NCI-H2196 treated with DMSO at 0.1 percent for 48 hours (cell line): ENCODE measurements at regions not wholly inside any gene's neighbourhood (a gene's known extent, or its start where the extent isn't known, plus 50 kb on each side); places are given as distances from the start of the nearest gene placed in this dataset.

Source experiments
- DNase-seq: peaks from one replicate; lab custom pipeline; 2025; ENCODE audit not compliant: unreplicated experiment; lab: John Stamatoyannopoulos, UW

DNA sequence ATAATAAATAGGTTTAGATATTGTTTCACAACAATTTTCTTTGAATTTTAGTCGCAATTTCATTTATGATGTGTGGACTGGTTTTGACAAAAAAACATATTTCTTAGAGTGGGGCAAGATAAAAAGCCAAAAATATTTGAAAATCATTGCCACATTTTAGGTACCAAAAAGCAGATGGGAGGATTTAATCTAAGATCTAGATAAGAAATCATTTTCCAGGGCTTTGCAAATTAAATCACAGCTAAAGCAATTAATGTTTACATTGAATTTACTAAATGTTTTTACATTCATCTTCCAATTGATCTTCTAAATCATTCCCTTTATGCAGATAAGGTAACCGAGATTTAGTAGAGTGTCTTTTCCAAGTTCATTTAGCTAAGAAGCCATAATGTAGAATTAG, 1386.0 kb upstream of the TENM4 start:
- DNase-seq = no peak

DNA sequence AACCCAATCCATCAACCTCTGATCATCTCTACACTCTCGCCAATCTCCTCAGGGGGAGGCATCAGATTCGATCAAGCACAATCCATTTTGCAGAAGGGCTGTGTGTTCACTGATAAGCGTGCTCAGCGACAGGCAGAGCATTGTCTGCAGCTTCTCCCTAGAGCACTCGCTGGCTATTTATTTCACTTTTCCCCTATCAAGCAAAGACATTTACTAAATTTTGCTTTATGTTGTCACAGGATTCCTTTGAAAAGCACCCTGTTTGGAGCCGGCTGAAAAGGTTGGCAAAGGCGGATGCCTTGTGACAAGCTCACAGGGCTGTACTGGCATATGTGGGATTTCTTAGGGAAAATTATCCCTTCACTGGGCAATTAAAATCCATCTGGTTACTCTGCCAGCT, 1381.5 kb upstream of the TENM4 start:
- DNase-seq = no peak

DNA sequence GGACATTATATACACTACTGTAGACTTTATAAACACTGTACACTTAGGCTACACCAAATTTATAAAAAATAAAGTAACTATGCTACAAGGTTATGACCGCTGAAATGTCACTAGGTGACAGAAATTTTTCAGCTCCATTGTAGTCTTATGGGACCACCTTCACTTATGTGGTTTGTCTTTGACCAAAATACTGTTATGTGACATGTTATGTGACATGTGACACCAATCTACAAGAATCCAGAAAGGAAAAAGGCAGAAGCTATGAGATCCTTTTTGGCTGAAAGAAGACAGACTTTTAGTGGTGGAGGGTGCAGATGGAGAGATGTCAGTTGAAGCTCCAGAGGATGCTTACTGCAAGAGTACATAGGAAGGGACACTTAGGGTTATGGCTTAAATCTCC, 1378.4 kb upstream of the TENM4 start:
- no peak for DNase-seq

DNA sequence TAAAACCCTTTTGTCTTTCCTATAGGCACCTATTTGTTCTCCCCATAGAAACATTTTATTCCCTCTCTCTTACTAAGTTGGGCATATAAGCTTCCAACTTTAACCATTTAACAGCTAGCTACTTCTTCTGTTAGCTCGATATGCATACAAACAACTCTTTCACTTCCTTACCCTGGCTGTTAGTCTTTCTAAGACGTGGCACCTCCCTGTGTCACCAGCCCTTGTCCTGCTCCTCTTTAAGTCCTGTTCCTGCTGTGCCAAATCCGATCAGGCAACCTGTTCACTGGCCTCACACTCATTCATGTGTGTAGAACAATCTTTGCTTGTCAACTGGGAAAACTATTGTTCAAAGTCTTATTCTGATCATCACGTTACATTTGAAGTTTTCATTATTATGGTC, 1376.1 kb upstream of the TENM4 start:
- no peak for DNase-seq

DNA sequence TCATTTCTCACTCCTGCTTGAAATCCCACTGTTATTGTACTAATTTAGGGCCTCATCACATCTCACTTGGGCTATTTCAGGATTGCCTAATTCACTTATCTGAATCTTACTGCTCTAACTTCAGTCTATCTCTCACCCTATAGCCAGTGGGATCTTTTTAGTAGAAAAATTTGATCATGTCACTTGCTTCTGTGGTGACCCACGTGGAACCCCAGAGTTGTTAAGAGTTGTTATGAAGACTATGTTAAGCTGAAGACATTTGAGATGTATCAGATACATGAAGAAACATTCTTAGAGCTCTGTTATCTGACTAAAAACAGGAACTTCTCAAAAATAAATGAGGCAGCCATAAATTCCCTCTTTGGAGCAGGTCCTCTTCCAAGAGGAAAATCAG, 1375.6 kb upstream of the TENM4 start:
- DNase-seq = no peak

DNA sequence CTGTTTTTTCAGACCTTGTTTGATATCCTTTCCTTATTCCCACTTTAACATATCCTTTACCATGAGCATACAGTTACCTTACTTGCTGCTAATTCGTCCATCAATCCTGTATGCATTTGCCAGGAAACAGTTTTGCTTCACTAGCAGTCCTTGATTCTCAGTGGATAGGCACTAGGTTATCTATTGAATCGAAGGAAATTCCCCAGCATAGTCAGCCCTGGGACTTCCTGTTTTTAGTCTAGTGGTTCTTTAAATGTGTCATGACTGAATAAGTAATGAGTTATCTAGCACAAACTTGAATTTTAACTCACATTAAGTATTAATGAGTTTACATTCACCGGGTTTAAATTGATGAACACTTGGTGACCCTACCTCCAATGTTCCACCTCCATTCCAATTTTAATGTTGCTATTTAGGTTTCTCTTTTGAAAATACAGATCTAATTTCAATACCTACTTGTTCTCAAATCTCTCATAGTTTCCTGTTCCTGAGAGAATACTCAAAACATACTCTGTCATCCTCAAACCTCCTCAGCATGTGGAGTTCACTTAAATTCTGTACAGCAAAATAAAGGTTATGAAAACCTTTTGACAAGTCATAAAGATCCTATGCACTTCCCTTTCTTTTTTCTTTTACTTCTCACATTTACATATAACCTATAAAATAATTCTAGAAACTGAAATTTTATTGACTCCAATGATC, 1375.1 kb upstream of the TENM4 start:
- no peak for DNase-seq

DNA sequence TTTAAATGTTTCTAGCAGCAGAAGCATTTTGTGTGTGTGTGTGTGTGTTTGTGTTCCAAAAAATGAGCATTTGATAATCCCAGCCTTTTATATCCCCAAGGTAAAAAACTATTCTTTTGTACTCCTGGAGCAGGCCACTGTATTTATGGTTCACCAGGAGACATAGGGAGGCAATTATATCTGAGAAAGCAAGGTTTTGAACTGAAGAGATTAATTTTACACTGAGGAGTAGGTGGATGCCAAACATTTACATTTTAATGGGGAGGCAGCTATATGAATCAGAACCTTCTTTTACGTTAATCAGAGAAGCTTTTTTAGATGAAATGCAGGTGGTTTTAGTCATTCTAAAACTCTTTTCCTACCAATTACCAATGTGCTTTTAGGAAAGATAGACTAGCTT, 1374.0 kb upstream of the TENM4 start:
- no peak for DNase-seq

DNA sequence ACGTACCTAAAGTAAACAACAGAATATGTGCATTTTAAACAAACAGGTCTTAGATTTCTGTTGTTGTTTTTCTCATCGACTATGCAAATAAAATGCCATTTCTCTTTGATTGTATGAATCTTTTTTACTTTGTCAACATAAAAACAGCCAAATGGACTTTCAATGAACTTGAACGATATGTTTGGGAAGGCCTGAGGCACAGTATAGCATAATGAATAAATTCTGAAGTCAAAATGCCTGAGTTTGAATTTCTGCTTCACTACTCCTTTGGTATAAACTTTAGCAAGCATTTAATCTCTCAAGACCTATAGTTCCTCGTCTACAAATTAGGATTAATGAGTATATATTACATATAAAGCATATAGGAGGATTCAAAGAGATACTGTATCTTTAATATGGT, 1369.9 kb upstream of the TENM4 start:
- DNase-seq = no peak

DNA sequence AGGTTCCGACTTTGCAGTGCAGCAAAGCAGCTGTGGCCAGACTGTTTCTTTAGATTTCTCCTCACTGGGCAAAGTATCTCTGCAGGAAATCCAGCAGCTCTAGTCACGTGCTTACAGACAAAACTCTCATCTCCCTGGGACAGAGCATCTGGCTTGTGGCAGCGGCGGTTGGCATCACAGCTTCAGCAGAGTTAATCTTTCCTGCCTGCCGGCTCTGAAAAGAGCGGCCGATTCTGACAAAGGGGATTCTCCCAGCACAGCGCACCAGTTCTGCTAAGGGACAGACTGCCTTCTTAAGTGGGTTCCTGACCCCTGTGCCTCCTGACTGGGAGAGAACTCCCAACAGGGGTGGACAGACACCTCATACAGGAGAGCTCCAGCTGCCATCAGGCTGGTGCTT, 1357.3 kb upstream of the TENM4 start:
- DNase-seq = no peak

DNA sequence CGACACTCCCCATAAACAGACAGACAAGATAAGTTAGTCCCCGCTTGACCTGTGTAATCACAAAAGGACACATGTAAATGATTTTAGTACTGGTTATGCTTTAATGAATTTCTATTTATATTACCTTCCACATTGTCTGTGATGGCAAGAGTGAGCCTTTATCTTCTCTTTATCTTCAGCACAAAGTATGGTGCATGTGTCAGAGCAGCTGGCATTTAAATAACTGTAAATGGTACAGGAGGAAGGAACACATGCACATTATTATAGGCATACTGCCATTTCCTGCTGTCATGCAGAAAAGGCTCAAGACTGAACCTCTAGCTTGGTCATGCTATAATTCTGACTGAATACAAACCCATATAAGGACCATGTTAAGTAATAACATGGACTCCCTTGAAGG, 1342.7 kb upstream of the TENM4 start:
- no peak for DNase-seq

DNA sequence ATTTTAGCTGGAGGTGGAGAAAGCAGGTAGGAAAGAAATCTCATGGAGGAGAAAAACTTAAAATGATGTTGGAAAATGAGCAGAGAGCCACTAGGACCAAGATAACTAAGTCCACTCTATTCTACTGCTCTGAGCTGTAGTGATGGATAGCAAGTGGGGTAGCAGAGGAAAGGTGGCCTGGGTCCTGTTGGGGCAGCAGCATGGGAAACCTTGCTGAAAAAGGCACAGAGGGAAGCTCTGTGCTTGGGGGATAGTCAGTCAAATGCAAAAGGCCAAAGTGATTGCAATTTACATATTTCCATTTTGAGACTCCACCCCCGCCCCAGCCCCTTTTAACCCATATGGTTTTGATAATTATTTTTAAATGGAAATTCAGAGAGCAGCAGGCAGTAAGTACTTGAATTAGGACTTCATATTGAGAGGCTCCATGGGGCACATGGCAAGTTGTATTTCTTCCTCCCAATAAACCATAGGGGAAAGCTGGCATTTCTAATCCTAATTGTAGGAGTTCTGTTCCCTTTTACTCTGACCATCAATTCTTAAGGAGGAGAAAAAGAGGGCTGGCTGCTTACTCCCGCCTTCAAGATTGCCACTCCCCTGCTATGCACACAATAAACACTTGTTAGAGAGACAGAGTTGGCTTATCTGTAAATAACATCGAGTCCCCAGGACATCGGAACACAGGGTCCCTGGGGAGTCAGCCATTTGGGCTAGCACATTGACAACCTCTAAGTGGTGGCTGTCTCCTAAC, 1341.5 kb upstream of the TENM4 start:
- DNase-seq = no peak

DNA sequence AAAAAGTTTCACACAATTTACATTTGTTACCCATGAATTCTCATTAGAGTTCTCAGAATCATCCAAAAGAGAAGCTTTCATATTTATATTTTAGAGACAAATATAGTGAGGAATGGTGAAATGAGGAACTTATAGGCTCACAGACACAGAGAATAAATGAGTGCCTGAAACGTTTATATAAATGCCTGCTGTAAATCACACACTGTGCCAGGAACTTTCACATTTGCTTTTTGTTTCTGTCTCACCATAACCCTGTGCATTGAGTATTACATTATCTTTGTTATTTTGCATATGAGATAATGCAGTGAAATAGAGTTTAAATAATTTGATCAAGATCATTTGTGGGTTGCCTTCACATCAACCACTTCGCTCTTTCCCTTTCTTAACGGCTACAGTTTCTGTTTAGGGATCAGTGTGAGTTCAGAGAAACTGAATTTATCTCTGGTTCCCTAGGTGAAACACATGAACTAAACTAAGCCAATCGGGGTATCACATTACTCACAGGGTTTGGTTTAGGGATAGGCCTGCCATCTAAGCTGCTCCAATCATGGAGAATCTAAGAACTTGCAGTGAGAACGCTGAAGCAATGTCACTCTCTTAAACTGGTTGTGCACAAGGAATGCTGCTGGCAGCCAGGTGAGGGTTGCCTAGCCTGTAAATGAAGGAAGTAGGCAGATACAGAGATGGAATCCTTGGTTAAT, 1339.2 kb upstream of the TENM4 start:
- DNase-seq = no peak

DNA sequence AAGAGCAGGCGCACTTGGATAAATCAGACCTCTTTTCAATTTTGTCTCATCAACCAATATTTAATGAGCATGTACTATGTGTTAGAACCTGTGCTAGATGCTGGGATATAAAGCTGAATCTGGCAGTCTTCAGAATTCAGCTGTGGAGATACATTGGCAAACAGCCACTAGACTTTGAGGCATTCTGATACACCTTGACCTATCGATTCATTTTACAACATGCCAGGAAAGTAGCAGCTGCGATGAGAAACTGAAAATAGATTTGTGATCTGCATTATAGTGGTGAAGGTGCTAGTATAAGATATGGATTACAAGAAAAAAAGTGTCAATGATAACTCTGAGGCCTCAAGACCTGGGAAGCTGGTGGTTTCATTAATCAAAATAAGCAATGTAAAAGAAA, 1338.1 kb upstream of the TENM4 start:
- DNase-seq = no peak

DNA sequence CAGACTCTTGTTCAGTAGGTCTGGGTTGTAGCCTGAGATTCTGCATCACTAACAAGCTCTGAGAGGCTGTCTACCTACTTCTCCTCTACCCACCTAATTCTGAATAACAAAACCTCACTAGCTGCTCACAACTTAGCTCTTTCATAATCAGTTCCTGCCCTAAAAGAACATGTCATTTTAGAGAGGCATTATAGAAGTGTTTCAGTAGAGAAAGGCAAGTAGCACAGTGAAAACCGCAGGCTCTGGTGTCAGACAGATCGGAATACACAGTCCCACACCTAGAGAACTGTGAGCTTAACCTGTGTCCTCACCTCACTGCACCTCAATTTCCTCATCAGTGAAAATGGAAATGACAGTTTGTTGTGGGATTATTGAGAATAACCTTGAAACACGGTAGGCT, 1337.6 kb upstream of the TENM4 start:
- no peak for DNase-seq

DNA sequence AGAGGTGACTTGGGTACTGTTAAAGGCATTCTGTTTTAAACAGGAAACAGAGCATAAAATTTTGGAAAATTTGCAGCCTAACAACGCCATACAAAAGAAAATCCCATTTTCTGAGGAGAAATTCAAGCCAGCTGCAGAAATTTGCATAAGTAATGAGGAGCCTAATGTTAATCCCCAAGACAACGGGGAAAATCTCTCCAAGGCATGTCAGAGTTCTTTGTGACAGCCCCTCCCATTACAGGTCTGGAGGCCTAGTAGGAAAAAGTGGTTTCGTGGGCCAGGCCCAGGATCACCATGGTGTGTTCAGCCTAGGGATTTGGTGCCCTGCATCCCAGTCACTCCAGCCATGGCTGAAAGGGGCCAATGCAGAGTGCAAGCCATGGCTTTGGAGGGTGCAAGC, 1333.1 kb upstream of the TENM4 start:
- no peak for DNase-seq

DNA sequence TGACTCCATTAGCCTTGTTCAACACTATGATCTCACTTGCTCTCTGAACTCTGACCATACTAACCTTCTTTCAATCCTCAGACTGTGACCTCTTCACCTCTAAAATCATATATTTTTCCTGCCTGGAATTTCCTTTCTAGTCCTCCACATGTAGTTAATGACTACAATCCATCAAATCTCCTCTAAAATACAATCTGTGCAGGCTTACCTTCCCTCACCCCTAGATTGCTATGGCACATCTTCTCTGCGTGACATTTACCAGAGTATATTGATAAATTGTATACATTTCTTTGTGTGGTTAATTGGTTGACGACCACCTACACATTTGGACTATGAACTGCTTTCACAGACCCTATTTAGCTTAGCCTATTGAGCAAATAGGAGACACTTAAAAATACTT, 1330.2 kb upstream of the TENM4 start:
- no peak for DNase-seq

DNA sequence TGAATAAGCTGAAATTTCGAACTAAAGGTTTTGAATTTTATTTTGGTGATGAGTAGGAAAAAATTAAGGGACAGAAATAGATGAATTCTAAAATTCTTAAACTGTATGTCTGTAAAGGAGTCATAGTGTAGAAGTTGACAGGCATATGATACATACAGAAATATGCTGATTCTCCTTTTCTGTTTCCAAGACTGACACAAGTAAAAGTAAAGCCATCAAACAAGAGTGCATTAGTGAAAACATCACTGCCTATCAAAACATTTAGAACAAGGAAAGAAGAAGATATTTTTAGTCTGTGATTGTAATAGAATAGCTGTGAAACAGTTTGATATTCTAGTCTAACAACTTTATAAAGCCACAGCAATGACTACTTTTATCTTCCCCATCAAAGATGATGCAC, 1318.0 kb upstream of the TENM4 start:
- no peak for DNase-seq

DNA sequence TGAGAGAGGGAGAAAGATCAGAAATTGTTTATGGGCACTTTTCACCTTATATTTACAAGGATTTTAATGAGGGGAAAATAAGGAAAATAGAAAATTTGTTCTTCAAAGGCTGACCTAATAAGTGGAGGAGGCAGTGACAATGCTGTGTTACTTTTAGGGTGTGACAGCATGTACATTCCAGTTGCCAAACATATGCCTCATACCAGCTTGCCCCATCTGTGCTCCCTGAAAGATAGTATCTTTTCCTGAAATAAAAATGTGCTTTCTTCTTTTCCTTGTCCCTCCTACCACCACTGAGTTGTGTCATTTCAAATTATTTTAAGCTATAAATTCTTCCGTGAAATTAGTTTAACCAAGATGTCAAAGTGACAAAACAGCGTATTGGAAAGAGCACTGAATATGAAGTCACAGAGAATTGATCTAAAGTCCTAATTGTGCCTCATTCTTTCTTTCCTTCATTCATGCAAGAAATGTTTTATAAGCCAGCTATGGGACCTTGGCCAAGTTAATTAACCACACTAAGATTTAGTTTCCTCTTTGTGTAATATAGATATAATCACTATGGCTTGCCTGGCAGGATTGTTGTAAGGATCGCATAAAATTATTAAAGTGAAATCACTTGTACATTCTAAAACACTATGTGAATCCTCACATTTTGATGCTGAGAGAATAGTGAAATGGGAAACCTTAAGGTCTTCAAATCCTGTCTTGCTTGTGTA, 1307.5 kb upstream of the TENM4 start:
- no peak for DNase-seq

DNA sequence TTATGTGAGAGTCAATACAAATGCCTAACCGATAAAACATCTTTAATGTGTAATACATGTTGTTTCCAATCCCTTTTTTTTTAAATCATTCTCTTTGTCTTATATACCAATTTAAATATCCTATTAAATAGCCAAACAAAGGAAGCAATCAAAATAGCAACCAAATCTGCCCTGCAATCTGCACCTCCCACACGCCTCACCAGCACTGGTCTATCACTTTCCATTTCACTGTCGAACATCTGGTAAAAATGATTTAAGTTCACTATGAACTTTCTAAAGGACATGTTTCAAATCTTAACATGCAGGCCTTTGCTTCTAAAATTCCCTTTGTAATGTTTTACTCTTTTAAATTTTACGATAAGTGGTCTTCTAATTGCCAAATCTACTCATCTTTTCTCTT, 1305.5 kb upstream of the TENM4 start:
- no peak for DNase-seq

DNA sequence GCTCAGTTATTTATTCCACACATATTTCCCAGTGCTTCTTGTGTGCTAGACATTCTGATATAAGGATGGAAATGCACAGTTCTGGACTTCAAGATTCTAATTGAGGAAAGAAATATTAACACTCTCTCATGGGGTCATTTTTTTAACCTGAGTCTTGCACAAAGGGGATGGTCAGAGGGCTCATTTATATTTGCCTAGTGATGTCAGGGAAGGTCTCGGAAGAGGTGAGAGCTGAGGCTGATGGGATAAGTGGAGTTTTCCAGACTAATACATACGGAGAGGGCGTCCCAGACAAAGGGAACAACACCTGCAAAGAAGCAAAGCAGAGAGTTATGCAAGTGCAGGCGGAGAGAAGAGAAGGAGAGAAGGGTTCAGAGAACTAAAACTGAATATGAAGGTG, 1304.6 kb upstream of the TENM4 start:
- no peak for DNase-seq

DNA sequence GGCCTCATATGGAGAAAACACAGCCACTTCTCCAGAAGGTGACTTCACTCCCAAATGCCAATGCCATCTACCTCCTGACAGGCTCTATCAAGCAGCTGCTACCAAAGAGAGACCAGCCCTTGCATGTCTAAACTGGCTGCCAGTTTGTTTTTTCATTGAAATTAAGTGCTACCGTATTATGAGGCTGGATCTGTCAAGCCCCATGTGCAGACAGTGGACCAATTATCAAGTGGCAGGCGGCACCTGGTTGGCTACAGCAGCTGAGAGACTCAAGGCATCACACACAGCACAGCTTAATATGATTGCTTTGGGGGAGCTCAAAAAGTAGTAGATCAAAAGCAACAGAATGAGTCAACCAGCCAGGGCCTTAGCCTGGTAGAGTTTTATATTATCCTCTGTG, 1293.0 kb upstream of the TENM4 start:
- no peak for DNase-seq

DNA sequence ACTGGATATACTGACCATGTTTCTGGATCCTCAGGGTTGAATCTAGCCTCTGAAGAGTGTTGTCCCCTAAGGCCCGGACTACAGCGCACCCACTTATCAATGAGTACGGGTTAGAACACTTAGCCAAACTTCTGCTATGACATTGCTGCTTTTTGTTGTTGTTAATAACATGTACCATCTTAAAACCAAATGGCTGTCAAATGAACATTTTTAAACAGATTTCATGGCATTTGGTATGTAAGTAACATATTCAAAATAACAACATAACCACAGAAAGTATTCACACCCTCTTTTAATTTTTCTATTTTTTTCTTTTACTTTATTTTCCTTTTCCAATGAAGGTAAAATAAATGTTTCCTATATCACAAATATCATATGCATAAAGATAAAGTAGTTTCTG, 1292.5 kb upstream of the TENM4 start:
- no peak for DNase-seq
